H9 (cell line): ENCODE measurements at regions not wholly inside any gene's neighbourhood (a gene's known extent, or its start where the extent isn't known, plus 50 kb on each side); places are given as distances from the start of the nearest gene placed in this dataset.

Experiments
- DNase-seq: peaks from one replicate; pipeline ENCODE4 v3.0.0-alpha.2; 2017
- H2AFZ ChIP-seq: one replicate; pipeline ENCODE4 v1.6.1; 2013; ENCODE audit warnings: mild to moderate bottlenecking, low read length, control low read depth, moderate library complexity
- H2AK5ac ChIP-seq: 2 replicates; pipeline ENCODE4 v1.6.1; 2013; ENCODE audit warnings: low read length, control low read depth, mixed read lengths; ENCODE audit not compliant: insufficient read length
- H2BK120ac ChIP-seq: one replicate; pipeline ENCODE4 v1.6.1; 2013; ENCODE audit warnings: low read depth, mild to moderate bottlenecking, low read length, control low read depth, inconsistent platforms; ENCODE audit not compliant: poor library complexity, severe bottlenecking
- H2BK12ac ChIP-seq: 2 replicates; pipeline ENCODE4 v1.6.1; 2013; ENCODE audit warnings: low read length, control low read depth, mixed read lengths, low read depth; ENCODE audit not compliant: insufficient read length
- H2BK15ac ChIP-seq: 2 replicates; pipeline ENCODE4 v1.6.1; 2013; ENCODE audit warnings: low read depth, low read length, control low read depth
- H2BK20ac ChIP-seq: one replicate; pipeline ENCODE4 v1.6.1; 2013; ENCODE audit warnings: low read depth, mild to moderate bottlenecking, low read length, control low read depth, inconsistent platforms; ENCODE audit not compliant: poor library complexity, severe bottlenecking
- H2BK5ac ChIP-seq: 2 replicates; pipeline ENCODE4 v1.6.1; 2013; ENCODE audit warnings: low read length, control low read depth, mixed read lengths; ENCODE audit not compliant: insufficient read length
- H3K14ac ChIP-seq: 2 replicates; pipeline ENCODE4 v1.6.1; 2013; ENCODE audit warnings: low read length, control low read depth; ENCODE audit not compliant: insufficient read depth
- H3K18ac ChIP-seq: 2 replicates; pipeline ENCODE4 v1.6.1; 2013; ENCODE audit warnings: low read depth, mild to moderate bottlenecking, mixed read lengths, low read length, control low read depth; ENCODE audit not compliant: insufficient read length
- H3K23ac ChIP-seq: 2 replicates; pipeline ENCODE4 v1.6.1; 2013; ENCODE audit warnings: low read length, control low read depth, mixed read lengths, low read depth; ENCODE audit not compliant: insufficient read length
- H3K23me2 ChIP-seq: 2 replicates; pipeline ENCODE4 v1.6.1; 2013; ENCODE audit warnings: low read depth, mild to moderate bottlenecking, mixed read lengths, low read length, control low read depth; ENCODE audit not compliant: insufficient read length, poor library complexity, severe bottlenecking
- H3K27ac ChIP-seq: 2 replicates; pipeline ENCODE4 v1.5.1; 2013; ENCODE audit warnings: low read length, control low read depth, mixed read lengths, low read depth; ENCODE audit not compliant: insufficient read length
- H3K27me3 ChIP-seq: 2 replicates; pipeline ENCODE4 v1.6.1; 2013; ENCODE audit warnings: low read length, control low read depth, inconsistent platforms; ENCODE audit not compliant: insufficient read depth
- H3K4ac ChIP-seq: 2 replicates; pipeline ENCODE4 v1.6.1; 2013; ENCODE audit warnings: low read depth, mild to moderate bottlenecking, control low read depth, inconsistent platforms, low read length, moderate library complexity
- H3K4me1 ChIP-seq: 2 replicates; pipeline ENCODE4 v1.6.1; 2013; ENCODE audit warnings: low read length, control low read depth, inconsistent platforms; ENCODE audit not compliant: insufficient read depth
- H3K4me2 ChIP-seq: 2 replicates; pipeline ENCODE4 v1.6.1; 2013; ENCODE audit warnings: low read length, control low read depth, mixed read lengths; ENCODE audit not compliant: insufficient read length, insufficient read depth
- H3K56ac ChIP-seq: 2 replicates; pipeline ENCODE4 v1.6.1; 2013; ENCODE audit warnings: low read depth, mild to moderate bottlenecking, mixed read lengths, low read length, control low read depth; ENCODE audit not compliant: insufficient read length
- H3K79me1 ChIP-seq: 2 replicates; pipeline ENCODE4 v1.6.1; 2013; ENCODE audit warnings: low read depth, mild to moderate bottlenecking, moderate library complexity, low read length, control low read depth, inconsistent platforms; ENCODE audit not compliant: insufficient read depth, poor library complexity, severe bottlenecking
- H3K79me2 ChIP-seq: 2 replicates; pipeline ENCODE4 v1.6.1; 2013; ENCODE audit warnings: low read length, control low read depth, inconsistent platforms; ENCODE audit not compliant: insufficient read depth
- H3K9ac ChIP-seq: 2 replicates; pipeline ENCODE4 v1.6.1; 2013; ENCODE audit warnings: low read length, control low read depth, mixed read lengths; ENCODE audit not compliant: insufficient read length; ENCODE audit errors: extremely low read depth
- H3K9me3 ChIP-seq: one replicate; pipeline ENCODE4 v1.6.1; 2013; ENCODE audit warnings: low read depth, low read length, inconsistent platforms; ENCODE audit not compliant: control insufficient read depth
- H3T11ph ChIP-seq: one replicate; pipeline ENCODE4 v1.6.1; 2013; ENCODE audit warnings: mild to moderate bottlenecking, low read length, control low read depth, inconsistent platforms
- H4K20me1 ChIP-seq: one replicate; pipeline ENCODE4 v1.6.1; 2013; ENCODE audit not compliant: control insufficient read depth, insufficient read length, insufficient read depth
- H4K5ac ChIP-seq: 2 replicates; pipeline ENCODE4 v1.6.1; 2013; ENCODE audit warnings: low read depth, mild to moderate bottlenecking, mixed read lengths, low read length, control low read depth; ENCODE audit not compliant: insufficient read length
- H4K8ac ChIP-seq: replicated peaks from 2 replicates; pipeline ENCODE4 v1.6.1; 2013; ENCODE audit warnings: low read length, control low read depth, mixed read lengths, low read depth; ENCODE audit not compliant: insufficient read length
- H4K91ac ChIP-seq: 2 replicates; pipeline ENCODE4 v1.6.1; 2013; ENCODE audit warnings: low read depth, mild to moderate bottlenecking, moderate library complexity, mixed read lengths, low read length, control low read depth; ENCODE audit not compliant: insufficient read length
- H3K27ac Mint-ChIP-seq, 3 experiments: 2 replicates in 2 of 3; 3 replicates in 1 of 3; pipeline ENCODE4 v1.8.0; 2020 to 2021; ENCODE audit warnings: mixed read lengths in 3 of 3, mild to moderate bottlenecking in 1 of 3, moderate library complexity in 1 of 3
- H3K27me3 Mint-ChIP-seq: 2 replicates; pipeline ENCODE4 v1.8.0; 2021; ENCODE audit warnings: low read depth, mild to moderate bottlenecking, moderate library complexity, mixed read lengths
- H3K36me3 Mint-ChIP-seq, 3 experiments: 2 replicates in 2 of 3; 3 replicates in 1 of 3; pipeline ENCODE4 v1.8.0; 2020 to 2021; ENCODE audit warnings: low read depth in 3 of 3, mixed read lengths in 3 of 3; ENCODE audit not compliant: insufficient read depth in 1 of 3
- H3K4me1 Mint-ChIP-seq, 2 experiments: 2 replicates each; pipeline ENCODE4 v1.8.0; 2020; ENCODE audit warnings: mixed read lengths in 2 of 2
- H3K4me3 Mint-ChIP-seq, 2 experiments: 2 replicates in 1 of 2; 3 replicates in 1 of 2; pipeline ENCODE4 v1.8.0; 2020 to 2021; ENCODE audit warnings: mild to moderate bottlenecking in 2 of 2, mixed read lengths in 2 of 2, moderate library complexity in 1 of 2
- H3K9me3 Mint-ChIP-seq, 2 experiments: 2 replicates in 1 of 2; 3 replicates in 1 of 2; pipeline ENCODE4 v1.8.0; 2020; ENCODE audit warnings: mild to moderate bottlenecking in 2 of 2, mixed read lengths in 2 of 2, moderate library complexity in 1 of 2
- CTCF ChIP-seq: fragments of 200-600 bp; sonication (generic); conservative IDR thresholded peaks from 3 replicates; pipeline ENCODE4 v1.8.0; 2021; ENCODE audit warnings: antibody characterized with exemption, mild to moderate bottlenecking

- no peak overlapping the region for H3K4ac ChIP-seq
- no peak overlapping the region for H3K4me2 ChIP-seq
- DNase-seq = no peak
- H2AFZ ChIP-seq = no peak overlapping the region
- H3K27me3 ChIP-seq = no peaks in the 10 kb centered on the region
- H3K56ac ChIP-seq = no peak overlapping the region
- no peak overlapping the region for H3K9ac ChIP-seq
- H3K9me3 Mint-ChIP-seq = no peaks in the 10 kb centered on the region; a peak in 1 of 5 replicates
- no peak overlapping the region for H3K23ac ChIP-seq
- H2AK5ac ChIP-seq = no peak overlapping the region
- H3T11ph ChIP-seq = no peak overlapping the region
- no peaks in the 10 kb centered on the region for H3K36me3 Mint-ChIP-seq
- H3K14ac ChIP-seq = no peak overlapping the region; the same call in 1 of the 2 replicates
- no peak overlapping the region for H3K18ac ChIP-seq
- H3K27ac Mint-ChIP-seq = no peak overlapping the region
- H2BK5ac ChIP-seq = no peak overlapping the region
- no peak overlapping the region for H2BK15ac ChIP-seq
- H3K23me2 ChIP-seq = no peaks in the 10 kb centered on the region
- TF ChIP-seq CTCF = no peak
- no peaks in the 10 kb centered on the region for H3K9me3 ChIP-seq
- no peaks in the 10 kb centered on the region for H3K4me1 Mint-ChIP-seq
- H4K91ac ChIP-seq = no peak overlapping the region
- no peak overlapping the region for H2BK12ac ChIP-seq
- no peak overlapping the region for H4K5ac ChIP-seq
- no peaks in the 10 kb centered on the region for H4K20me1 ChIP-seq
- no peak overlapping the region for H4K8ac ChIP-seq
- H3K79me1 ChIP-seq = no peaks in the 10 kb centered on the region
- no peaks in the 10 kb centered on the region for H3K79me2 ChIP-seq
- no peak overlapping the region for H2BK20ac ChIP-seq
- H3K4me3 Mint-ChIP-seq = no peak overlapping the region
- H2BK120ac ChIP-seq = no peak overlapping the region
- no peaks in the 10 kb centered on the region for H3K4me1 ChIP-seq
- no peaks in the 10 kb centered on the region for H3K27me3 Mint-ChIP-seq
- no peak overlapping the region for H3K27ac ChIP-seq
Measured at GRCh38 chr18:41042866-41043265, 912.2 kb upstream of the PIK3C3 start.
